ENCODE measurements at regions not wholly inside any gene's neighbourhood (a gene's known extent, or its start where the extent isn't known, plus 50 kb on each side); places are given as distances from the start of the nearest gene placed in this dataset.
"Not testable (repeated sequence)": the region's sequence is repeated elsewhere in the genome, so short reads cannot be mapped to it uniquely, and the experiment has no call there.

DNA sequence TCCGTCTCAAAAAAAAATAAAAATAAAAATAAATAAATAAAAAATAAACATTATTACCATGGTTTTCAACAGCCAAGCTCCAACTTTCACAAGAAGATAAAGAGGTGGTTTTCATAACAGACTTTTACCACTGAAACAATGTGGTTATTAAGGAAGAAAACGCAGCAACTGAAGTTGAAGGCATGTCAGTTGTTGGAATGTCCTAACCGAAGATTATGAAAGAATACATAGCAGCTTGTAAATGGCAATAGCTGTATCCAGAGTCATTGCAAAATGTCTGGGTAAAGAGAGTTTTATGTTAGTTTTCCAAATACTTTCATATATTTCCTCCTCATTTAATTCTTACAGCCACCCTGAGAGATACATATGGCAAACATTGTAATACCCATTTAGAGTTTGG is 161.6 kb upstream of the MARCKS start:
- peak; percentile 94 for DNase-seq (ENCODE audit: low read depth)

DNA sequence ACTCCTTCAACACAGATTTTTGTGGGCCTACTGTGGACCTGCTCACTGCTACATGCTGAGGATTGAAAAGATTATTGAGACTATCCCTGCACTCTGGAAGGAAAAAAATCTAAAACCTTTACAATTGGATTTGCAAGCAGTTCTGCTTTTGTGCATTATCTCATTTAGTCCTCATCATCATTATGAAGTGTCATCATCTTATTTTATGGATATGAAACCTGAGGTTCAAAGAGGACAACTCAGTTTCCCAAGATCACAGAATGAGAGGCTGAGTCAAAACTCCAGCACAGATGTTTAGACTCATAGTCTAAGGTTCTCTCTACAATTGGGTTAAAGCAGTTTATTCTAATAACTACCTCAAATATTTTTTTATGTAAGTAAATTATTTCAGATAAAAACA is 160.2 kb upstream of the MARCKS start:
- peak; percentile 41 for DNase-seq (ENCODE audit: low read depth)

DNA sequence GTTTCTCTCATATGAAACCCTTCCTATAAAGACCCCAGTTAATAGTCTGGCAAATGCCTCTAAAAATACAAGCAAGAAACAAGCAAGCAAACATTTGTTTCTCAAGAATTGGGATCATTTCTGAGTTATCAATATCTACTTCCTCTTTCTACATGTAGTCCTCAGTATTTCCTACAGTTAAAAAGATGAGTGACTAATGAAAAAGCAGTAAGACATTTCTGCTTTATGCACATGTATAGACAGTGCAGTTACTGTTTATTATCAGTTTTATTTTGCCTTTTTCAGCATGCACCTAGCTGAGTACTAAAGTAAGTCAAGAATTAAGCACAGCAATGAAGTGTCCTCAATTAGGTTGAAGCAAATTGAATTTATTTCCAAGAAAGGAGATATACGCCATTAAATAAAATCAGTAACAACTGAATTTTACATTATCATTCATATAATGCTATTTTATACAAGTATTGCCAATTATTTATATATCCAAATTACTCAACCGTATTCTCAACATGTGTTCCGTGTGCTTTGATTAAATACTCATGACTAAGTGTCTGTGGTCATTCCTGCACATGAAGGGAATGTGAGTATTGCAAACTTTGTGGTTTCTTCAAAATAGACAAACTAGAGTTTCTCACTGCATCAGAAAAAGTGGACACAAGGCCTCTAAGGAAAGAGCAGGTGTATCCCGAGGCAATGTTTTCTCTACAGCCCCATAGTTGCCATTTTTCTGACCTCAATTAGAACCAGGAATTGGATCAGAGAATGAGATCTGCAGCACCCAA is 159.3 kb upstream of the MARCKS start:
- DNase-seq (ENCODE audit: low read depth): peak; percentile 97

DNA sequence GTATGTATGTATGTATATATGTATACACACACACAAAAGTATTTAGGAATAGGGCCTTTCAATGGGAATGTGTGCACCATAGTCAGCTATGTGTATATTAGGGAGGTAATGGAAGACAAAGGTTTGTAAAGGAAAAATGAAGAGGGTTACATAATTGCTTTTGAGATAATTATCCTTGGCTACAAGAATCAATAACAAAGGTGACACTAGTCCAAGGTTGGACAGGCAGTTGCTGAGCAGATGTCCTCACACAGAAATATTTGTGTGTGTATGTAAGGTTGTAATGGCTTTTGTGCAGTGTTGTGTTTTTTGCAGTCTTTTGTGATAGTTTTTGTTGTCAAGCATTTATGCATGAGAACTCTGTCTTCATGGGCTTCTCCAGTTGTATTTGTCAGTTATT is 157.9 kb upstream of the MARCKS start:
- DNase-seq (ENCODE audit: low read depth): no peak

DNA sequence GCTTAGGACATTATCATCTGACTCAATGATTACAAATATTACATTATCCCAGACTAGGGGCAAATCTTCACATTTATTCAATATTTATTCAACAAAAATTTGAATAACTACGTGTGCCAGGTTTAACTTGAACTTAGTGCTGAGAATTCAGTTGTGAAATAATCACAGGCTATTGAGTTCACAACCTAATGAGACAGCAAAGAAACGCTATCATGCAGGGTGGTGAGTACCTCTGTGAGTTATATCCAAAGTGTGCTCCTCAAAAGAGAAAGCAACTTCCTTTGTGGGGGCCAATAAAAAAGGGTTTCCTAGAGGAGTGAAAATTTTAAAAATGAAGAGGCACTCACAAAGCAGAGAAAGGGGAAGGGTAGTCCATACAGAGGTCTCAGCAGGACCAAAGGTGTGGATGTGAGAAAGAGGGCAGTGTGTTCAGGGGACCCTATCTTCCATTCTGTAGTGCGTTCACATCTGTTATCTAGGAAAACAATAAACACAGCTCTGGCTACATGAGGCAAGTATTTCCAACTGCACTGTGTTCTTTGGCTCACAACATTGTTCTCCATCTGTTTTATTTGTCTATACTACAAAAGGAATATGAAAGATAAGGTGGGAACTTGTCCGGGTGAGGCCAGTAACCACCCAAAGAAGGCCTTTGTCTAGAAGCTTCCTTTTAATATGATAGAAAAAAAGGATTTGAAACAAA is 155.4 kb upstream of the MARCKS start:
- peak; percentile 49 for DNase-seq (ENCODE audit: low read depth)

DNA sequence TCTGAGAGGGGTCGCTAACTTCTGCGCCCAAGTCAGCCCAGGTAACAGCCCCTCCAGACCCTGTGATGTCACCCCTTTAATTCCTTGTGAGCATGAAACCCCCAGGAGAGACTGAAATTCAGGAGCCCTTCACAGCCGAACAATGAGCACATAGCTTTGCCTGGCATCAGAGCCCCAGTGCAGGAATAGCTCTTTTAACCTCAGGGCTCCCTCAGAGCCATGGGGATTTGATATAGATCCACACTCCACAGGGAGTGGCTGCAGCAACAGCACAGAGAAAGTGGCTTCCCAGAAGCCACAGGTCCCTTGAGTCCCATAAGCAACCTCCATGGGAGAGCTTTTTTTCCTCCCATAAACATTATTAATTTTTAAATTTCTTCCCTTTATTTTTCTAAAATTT is 150.0 kb upstream of the MARCKS start:
- no peak for DNase-seq (ENCODE audit: low read depth)

DNA sequence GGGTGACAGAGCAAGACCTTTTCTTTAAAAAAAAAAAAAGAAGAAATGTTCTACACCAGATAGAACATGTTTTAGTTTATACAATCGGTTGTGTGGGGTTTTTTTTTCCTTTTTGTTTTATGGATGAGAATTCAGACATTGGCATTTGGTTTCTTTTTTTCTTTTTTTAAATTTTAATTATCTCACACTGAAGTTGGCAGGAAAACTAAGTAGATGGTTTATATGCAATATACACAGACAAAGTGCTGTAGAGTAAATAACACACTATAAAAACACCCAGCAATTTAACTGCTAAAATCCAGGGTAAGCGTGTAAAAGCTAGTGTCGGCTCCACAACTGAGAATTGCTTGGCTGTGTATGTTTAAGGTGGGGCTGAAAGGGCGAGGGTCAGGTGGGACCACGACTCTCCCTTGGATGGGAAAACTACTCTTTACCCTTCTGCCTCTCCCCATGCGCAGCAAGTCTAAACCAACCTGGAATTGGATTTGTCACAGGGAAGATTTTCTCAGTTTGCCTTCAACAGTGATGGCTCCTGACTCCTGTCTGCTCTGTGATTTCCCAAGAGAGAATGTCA is 147.1 kb upstream of the MARCKS start:
- no peak for DNase-seq (ENCODE audit: low read depth)

DNA sequence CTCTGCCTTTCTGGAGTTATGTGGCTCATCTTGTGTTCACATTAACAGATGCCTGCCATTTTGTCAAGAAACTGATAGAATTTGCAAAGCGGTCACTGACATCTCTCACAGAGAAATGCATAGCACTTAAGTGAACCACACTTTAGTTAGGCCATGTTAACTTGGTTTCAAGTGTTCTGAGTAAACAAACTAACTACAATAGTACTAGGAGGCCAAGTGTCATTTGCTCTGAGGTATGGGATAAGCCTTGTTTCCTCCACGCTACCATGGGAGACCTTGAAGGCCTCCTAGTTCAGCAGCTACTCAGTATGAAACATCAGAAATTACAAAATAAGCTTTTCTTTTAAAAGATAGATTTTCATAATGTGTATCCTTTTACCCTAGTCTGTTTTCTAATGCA is 143.5 kb upstream of the MARCKS start:
- no peak for DNase-seq (ENCODE audit: low read depth)

DNA sequence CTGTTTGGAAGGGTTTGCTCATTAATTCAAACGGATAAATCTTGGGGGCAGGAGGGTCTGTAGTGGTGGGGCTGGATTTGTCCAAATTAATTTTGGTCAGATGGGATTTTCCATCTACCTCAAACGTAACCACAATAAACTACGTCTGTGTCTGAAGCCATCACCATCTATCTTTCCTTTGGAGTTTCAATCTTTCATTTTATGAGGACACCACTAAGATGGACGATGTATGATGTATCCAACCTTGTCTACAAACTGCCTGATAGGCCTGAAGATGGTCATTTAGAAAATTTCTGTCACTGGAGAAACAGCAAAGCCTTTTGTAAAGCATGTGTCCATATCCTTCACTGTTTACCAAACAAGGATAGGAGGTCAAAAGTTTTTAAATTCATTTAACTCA is 138.6 kb upstream of the MARCKS start:
- DNase-seq (ENCODE audit: low read depth): no peak

DNA sequence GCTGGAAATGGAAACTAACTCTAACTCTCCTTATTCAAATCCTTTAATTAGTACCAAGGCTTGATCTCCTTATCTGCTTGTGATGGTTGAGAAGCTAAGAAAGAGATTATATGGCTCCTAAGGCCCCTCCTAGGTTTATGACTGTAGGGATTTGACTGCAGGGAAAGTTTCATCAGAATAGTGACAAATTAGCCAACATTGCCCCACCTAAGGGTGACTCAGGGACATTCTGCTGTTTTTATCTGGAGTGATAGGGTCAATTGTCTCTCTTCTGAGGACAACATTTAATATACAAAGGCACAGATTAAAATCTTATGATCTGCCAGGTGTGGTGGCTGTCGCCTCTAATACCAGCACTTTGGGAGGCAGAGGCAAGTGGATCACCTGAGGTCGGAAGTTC is 138.1 kb upstream of the MARCKS start:
- no peak for DNase-seq (ENCODE audit: low read depth)

DNA sequence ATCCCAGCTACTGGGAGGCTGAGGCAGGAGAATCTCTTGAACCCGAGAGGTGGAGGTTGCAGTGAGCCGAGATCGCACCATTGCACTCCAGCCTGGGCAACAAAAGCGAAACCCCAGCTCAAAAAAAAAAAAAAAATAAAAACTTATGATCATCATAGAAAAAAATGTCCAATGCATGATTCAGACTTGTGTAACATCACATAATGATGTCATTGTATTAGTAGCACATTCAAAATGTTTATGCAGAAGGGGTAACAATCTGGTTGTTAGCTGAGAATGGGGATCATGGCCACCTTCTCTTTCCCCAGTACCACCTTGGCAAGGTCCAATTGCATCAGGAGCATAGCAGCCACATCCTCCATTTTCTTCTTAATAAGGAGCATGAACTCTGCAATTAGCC is 137.6 kb upstream of the MARCKS start:
- peak; percentile 48 for DNase-seq (ENCODE audit: low read depth)

DNA sequence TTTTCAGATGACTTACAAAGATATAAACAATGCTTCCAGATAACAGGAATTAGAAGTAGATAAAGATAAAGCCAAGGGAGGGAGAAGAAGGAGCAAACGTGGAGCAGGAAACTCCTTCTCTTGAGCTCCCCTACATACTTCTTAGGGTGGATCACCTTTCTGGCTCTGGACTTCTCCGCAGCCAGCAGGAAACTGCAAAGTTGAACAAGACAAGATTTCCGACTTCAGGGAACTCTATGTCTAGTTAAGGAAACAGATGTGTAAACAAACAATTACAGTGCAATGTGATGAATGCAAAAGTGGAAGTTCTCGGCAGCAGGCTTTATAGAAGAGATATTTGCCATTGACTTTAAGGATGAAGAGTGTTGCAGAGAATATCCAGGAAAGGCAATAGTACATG is 134.0 kb upstream of the MARCKS start:
- DNase-seq (ENCODE audit: low read depth): peak; percentile 52

DNA sequence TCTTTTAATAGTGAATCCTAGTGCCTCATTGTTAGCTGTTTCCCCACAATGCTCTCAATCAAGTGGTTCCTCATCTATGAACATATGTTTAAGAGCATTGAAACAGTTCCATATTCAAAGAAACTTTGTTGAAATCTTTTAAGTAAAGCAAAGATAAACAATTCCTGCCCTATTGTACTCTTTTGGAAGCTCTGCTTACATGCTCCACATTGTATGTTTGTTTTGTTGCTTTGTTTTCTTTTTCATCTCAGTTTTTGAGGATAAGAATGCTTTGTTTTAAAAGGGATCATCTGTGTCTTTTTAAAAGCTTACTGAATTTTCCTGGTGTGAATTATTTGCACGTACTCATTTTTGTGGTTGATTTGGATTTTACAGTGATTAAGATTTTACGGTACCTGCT is 132.2 kb upstream of the MARCKS start:
- not testable (repeated sequence) for DNase-seq (ENCODE audit: low read depth)

DNA sequence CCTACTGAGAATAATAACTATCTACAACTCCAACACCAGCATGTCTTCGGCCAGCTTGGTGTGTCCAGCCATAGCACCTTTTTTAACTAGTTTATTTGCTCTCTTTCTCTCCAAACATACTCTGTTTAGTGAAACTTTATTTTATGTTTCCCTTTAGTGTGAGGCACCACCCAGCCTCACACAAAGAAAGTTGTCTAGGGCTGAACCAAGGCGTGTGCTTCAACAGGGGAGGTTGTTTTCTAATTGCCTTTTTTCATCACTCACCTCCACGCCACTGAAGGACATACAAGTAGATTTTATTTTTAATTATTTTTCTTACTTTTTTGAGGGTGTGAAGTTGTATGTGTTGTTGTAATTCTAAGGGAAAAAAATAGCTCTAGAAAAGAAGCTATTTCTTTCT is 125.6 kb upstream of the MARCKS start:
- DNase-seq (ENCODE audit: low read depth): no peak

DNA sequence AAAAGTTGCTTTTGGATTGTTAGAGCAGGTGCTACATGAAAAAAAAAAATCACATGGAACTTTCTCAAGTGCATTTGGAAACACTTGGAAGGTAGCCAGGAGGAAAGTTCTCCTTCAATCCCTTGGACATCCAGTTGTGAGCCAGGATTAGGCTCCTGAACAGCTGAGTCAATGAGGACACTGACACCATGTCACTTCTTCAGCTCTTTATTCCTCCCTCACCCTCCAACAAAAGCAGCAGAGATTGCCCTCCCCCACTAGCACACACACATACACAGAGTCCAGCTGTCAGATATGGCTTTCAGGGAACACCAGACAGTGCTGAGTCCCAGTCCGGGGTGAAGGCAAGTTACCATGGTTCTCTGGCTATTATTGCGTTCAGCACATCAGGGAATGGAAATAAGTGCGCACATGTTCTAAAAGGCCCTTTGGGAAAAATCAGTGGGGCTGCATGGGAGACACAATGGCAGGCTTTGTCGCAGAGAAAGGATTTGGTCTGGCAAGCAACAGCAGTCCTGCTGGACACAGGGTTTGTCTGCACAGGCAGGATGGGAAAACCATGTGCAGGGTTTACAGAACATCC is 124.7 kb upstream of the MARCKS start:
- no peak for DNase-seq (ENCODE audit: low read depth)

DNA sequence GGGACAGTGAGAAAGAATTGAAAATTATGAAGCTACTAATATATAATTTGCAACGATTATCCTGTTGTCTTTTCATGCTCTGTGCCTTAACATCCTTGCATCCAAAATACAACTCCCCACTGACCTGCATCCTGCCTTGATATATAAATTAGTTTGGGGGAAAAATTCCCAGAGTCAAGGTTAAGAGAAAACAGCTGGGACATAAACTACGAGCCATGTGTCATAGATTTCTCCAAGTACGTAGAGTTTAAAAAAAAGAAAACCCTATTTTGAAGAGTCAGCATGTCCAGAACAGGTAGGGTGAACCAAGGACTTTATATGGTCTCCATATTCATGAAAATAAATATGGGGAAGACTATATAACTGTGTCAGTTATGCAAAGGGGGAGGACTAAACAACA is 123.8 kb upstream of the MARCKS start:
- DNase-seq (ENCODE audit: low read depth): no peak

DNA sequence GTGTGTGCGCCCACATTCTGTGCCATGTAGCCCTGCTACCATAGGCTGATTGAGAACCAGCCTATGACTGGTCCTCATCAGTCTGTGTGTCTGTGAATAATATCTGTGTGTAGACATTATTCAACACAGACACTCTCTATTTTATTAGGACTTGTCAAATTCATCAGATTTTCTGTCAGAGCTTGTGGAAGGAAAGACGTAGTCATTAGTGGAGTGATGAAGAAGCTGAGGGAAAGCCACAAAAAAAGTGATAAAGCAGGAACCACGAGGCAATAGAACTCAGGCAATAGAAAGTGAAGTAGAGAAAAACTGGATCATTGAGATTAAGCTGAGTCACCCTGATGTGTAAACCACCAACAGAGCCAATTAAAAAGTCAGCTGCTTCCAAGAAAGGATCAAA is 122.2 kb upstream of the MARCKS start:
- DNase-seq (ENCODE audit: low read depth): peak; percentile 36

DNA sequence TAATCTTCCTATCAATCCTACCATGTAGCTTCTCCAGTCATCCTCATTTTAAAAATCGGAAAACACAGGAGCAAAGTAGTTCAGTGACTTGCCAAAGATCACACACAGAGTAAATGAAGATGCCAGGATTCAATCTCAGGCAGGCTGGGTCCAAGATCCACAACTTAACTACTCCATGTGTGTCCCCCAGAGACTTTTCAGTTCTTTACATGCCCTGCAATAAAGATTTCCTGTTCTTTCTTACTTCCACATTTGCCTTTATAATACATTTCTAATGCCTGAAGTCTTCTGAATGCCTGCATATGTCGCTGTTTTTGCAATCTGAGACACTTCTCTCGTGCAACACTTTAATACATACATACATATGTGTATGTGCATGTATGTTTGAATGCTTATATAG is 121.7 kb upstream of the MARCKS start:
- DNase-seq (ENCODE audit: low read depth): no peak

DNA sequence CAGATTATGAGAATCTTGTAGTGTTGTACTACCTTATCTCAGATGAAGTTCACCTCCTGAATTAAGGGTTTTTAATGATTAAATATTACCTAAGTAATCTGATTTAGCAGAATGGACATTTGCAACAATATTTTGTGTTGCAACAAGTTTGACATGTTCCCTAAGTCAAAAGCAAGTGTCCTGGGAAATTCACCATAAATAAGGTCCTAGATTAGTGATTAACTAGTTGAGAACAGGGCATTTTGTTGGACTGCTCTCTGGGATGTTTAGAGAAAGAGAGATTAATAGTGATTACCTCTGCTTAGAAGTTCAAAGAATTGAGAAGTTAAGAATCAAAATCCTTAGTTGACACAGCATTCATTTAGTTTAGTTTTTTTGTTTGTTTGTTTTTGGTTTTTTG is 120.2 kb upstream of the MARCKS start:
- no peak for DNase-seq (ENCODE audit: low read depth)

DNA sequence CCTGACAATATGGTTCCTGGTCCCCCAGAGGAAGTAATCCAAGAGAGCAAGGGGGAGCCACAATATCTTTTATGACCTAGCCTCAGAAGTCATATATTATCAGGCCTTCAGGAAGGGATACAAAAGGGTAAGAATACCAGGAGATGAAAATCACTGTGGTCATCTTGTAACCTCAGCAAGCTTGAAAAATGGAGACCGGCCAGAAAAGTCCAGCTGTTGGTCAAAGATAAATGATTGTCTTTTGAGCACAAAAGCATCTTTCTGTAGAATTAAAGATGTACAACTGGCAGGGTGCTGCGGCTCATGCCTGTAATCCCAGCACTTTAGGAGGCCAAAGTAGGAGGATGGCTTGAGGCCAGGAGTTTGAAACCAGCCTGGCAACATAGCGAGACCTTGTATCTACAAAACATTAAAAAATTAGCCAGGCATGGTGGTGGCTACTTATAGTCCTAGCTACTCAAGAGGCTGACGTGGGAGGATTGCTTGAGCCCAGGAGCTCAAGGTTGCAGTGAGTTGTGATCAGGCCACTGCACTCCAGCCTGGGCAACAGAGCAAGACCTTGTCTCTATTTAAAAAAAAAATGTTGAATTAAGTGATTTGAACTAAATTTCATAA is 118.0 kb upstream of the MARCKS start:
- DNase-seq (ENCODE audit: low read depth): no peak

DNA sequence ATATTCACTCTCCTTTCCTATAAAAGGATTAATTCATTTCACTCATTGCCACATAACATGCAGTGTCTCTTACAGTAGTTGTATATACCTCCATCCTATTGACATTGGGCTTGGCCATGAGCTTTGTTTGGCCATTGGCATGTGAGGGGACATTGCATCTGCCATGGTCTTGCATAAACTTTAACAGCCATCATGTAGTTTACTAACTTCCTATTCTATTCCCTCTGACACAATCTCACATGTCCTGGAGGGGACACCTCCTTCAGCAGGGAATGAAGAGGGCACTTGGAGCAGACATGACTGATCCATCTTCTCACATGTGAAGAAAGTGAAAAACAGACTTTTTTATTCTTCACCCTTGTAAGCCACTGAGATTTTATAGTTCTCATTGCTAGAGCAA is 115.5 kb upstream of the MARCKS start:
- DNase-seq (ENCODE audit: low read depth): no peak

DNA sequence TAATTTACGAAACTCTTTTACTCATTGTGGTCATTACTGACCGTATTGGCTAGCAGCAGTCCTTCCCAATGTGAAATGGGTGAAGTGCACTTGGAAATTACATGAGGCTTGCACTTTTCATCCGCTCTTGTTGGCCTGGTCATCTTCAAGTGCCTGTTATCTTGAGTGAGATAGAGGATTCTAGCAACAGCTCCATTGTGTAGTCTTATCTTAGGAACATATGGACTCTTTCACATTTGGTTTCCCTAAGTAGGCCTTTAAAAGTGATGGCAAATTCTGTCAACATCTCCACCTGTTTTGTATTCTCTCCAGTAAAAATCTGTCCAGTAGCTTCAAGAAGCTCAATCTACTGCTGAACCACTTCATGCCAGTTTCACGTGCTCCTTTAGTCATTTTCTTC is 114.8 kb upstream of the MARCKS start:
- DNase-seq (ENCODE audit: low read depth): no peak

DNA sequence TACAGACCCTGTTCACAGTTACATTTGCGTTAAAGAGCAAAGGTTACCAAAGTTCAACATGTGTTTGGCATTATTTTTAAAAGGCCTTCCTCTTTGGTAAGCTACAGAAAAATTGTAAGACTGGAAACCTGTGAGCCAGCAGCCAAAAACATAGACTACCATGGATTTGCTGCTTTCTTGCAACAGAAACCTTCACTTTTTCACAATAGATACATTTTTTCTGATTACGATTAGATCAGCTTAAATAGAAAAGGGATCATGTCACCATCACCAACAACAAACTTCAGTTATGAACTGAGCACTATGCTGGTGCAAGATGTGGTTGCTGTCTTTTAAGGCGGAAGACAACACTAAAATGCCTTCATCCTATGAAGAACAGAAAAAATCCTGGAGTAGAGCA is 112.3 kb upstream of the MARCKS start:
- no peak for DNase-seq (ENCODE audit: low read depth)
